NOMO-1 treated with dmso at 0.1 percent for 144 hours (cell line): ENCODE measurements at regions not wholly inside any gene's neighbourhood (a gene's known extent, or its start where the extent isn't known, plus 50 kb on each side); places are given as distances from the start of the nearest gene placed in this dataset.
"Not testable (repeated sequence)": the region's sequence is repeated elsewhere in the genome, so short reads cannot be mapped to it uniquely, and the experiment has no call there.

ENCODE experiments used
- DNase-seq: peaks from one replicate; lab custom pipeline; 2025; ENCODE audit not compliant: unreplicated experiment; lab: John Stamatoyannopoulos, UW

GRCh38 chr15:93382200-93382820 is 293.3 kb upstream of the RGMA start:
- DNase-seq, result no peak

GRCh38 chr15:93378558-93378957 is 289.5 kb upstream of the RGMA start:
- no peak for DNase-seq

- DNase-seq, result no peak
These were observed 283.8 kb upstream of the RGMA start for GRCh38 chr15:93372865-93373223.

GRCh38 chr15:93372208-93372864 is 283.3 kb upstream of the RGMA start:
- DNase-seq, result no peak

GRCh38 chr15:93366387-93367100 is 277.5 kb upstream of the RGMA start:
- no peak for DNase-seq

GRCh38 chr15:93362821-93363220 is 273.8 kb upstream of the RGMA start:
- no peak for DNase-seq

- DNase-seq, result no peak
These were observed 273.2 kb upstream of the RGMA start for GRCh38 chr15:93362203-93362602.

- no peak for DNase-seq
These were observed 272.7 kb upstream of the RGMA start for GRCh38 chr15:93361703-93362102.

GRCh38 chr15:93360976-93361375 is 272.0 kb upstream of the RGMA start:
- DNase-seq, result no peak

GRCh38 chr15:93360318-93360717 is 271.3 kb upstream of the RGMA start:
- DNase-seq, result no peak

GRCh38 chr15:93359425-93360131 is 270.6 kb upstream of the RGMA start:
- no peak for DNase-seq

GRCh38 chr15:93359060-93359408 is 270.0 kb upstream of the RGMA start:
- no peak for DNase-seq

- no peak for DNase-seq
These were observed 269.4 kb upstream of the RGMA start for GRCh38 chr15:93358166-93359059.

GRCh38 chr15:93348711-93349545 is 259.9 kb upstream of the RGMA start:
- no peak for DNase-seq

GRCh38 chr15:93347986-93348385 is 259.0 kb upstream of the RGMA start:
- DNase-seq, result no peak

- no peak for DNase-seq
These were observed 257.0 kb upstream of the RGMA start for GRCh38 chr15:93345981-93346380.

- DNase-seq, result not testable (repeated sequence)
These were observed 254.4 kb upstream of the RGMA start for GRCh38 chr15:93343402-93343801.

GRCh38 chr15:93341164-93341563 is 252.2 kb upstream of the RGMA start:
- DNase-seq, result no peak

- DNase-seq, result no peak
These were observed 251.4 kb upstream of the RGMA start for GRCh38 chr15:93340406-93340805.

- no peak for DNase-seq
These were observed 244.8 kb upstream of the RGMA start for GRCh38 chr15:93333796-93334195.
